ENCODE measurements at regions not wholly inside any gene's neighbourhood (a gene's known extent, or its start where the extent isn't known, plus 50 kb on each side); places are given as distances from the start of the nearest gene placed in this dataset.

DNA sequence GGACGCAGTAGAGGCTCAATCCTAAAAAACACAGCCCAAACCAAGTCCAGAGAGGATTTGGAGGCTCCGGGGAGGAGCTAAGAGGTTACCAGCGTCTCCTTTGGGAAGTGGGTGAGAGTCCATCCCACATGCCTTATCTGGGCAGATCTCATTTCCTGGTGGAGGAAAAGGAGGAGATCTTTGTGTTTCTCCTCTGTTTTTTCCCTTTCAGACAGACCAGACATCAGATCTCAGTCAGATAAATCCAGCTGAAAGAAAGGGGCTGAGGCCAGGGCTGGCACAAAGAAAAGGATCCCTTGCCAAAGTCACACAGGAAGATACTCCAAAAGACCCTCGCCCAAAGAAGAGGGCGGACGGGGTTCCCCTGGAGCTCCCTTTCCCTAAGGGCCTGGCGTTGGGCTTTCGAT lies 58.3 kb upstream of the COMTD1 start:
- no peak for DNase-seq

- no peak for DNase-seq
Observed at GRCh38 chr10:75293446-75293820, 57.7 kb upstream of the COMTD1 start.

DNA sequence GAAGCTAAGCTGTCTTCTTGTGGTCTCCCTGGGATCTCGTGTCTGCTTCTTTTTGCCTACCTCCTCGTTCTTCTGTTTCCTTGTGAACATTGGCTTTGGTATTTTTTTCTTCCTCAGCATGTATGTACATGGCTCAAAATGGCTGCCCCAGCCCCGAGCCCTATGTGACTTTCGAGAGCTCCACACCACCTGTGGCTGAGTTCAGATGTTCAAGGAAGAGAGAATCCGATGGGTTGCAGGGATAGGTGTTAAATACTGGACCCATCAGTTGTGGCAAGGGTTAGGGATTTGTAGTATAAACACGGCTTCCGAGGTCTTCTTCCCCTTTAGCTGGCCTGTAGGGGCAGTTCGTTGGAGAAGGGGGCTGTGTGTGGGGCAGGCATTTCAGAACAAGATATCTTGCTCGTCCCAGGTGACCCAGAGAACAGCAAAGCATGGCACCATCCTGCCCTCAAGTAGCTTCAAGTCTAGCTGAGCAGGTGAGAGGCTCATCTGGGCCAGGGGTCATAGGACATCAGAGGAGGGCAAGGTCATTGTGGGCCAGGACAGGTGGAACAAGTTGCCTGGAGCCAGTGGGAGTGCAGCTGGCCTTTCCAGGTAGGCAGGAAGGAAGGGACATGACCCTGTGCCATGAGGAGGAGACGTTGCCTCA lies 57.2 kb upstream of the COMTD1 start:
- no peak for DNase-seq

GRCh38 chr10:75291805-75292204 lies 56.0 kb upstream of the COMTD1 start:
- DNase-seq = no peak

- DNase-seq = no peak
Observed at GRCh38 chr10:75288140-75288711, 52.5 kb upstream of the COMTD1 start.

- no peak for DNase-seq
Observed at GRCh38 chr10:75287697-75288096, 51.9 kb upstream of the COMTD1 start.

- DNase-seq = no peak
Observed at GRCh38 chr10:75286901-75287300, 51.1 kb upstream of the COMTD1 start.

Data from RPMI8226 (cell line).